ENCODE measurements at regions not wholly inside any gene's neighbourhood (a gene's known extent, or its start where the extent isn't known, plus 50 kb on each side); places are given as distances from the start of the nearest gene placed in this dataset.

DNA sequence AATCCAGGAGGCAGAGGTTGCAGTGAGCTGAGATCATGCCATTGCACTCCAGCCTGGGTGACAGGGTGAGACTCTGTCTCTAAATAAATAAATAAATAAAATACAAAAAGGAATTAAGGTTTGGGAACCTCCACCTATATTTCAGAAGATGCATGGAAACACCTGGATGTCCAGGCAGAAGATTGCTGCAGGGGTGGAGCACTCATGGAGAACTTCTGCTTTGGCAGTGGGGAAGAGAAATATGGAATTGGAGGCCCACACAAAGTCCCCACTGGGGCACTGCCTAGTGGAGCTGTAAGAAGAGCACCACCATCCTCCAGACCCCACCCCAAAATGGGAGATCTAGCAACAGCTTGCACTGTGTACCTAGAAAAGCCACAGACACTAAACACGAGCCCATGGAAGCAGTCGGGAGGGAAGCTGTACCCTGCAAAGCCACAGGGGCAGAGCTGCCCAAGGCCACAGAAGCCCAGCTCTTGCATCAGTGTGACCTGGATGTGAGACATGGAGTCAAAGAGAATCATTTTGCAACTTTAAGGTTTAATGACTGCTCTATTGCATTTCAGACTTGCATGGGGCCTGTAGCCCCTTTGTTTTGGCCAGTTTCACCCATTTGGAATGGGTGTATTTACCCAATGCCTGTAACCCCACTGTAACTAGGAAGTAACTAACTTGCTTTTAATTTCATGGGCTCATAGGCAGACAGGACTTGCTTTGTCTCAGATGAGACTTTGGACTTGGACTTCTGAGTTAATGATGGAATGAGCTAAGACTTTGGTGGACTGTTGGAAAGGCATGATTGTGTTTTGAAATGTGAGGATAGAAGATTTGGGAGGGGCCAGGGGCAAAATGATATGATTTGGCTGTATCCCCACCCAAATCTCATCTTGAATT, 265.3 kb downstream of the ZEB2 start:
- TF ChIP-seq, protein P1, sequence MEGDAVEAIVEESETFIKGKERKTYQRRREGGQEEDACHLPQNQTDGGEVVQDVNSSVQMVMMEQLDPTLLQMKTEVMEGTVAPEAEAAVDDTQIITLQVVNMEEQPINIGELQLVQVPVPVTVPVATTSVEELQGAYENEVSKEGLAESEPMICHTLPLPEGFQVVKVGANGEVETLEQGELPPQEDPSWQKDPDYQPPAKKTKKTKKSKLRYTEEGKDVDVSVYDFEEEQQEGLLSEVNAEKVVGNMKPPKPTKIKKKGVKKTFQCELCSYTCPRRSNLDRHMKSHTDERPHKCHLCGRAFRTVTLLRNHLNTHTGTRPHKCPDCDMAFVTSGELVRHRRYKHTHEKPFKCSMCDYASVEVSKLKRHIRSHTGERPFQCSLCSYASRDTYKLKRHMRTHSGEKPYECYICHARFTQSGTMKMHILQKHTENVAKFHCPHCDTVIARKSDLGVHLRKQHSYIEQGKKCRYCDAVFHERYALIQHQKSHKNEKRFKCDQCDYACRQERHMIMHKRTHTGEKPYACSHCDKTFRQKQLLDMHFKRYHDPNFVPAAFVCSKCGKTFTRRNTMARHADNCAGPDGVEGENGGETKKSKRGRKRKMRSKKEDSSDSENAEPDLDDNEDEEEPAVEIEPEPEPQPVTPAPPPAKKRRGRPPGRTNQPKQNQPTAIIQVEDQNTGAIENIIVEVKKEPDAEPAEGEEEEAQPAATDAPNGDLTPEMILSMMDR (IDR thresholded peaks at IDR 0.05; ENCODE audit: borderline replicate concordance, control extremely low read depth, extremely low read depth, insufficient read depth, missing control alignments) = no peak
- in situ Hi-C loops (cut with MboI; ENCODE audit: low sequenced_read_pairs, unreplicated experiment) = no loop called here
- no peak for DNase-seq (ENCODE audit: low spot score)

GRCh38 chr2:144253743-144254142, 266.2 kb downstream of the ZEB2 start:
- in situ Hi-C loops (cut with MboI; ENCODE audit: low sequenced_read_pairs, unreplicated experiment) = no loop called here
- no peak for DNase-seq (ENCODE audit: low spot score)
- TF ChIP-seq, protein P1 (IDR thresholded peaks at IDR 0.05; ENCODE audit: borderline replicate concordance, control extremely low read depth, extremely low read depth, insufficient read depth, missing control alignments) = no peak

- DNase-seq (ENCODE audit: low spot score) = no peak
- TF ChIP-seq, protein P1 (IDR thresholded peaks at IDR 0.05; ENCODE audit: borderline replicate concordance, control extremely low read depth, extremely low read depth, insufficient read depth, missing control alignments) = no peak
- in situ Hi-C loops (cut with MboI; ENCODE audit: low sequenced_read_pairs, unreplicated experiment) = no loop called here
These were observed 267.2 kb downstream of the ZEB2 start for GRCh38 chr2:144252694-144253093.

DNA sequence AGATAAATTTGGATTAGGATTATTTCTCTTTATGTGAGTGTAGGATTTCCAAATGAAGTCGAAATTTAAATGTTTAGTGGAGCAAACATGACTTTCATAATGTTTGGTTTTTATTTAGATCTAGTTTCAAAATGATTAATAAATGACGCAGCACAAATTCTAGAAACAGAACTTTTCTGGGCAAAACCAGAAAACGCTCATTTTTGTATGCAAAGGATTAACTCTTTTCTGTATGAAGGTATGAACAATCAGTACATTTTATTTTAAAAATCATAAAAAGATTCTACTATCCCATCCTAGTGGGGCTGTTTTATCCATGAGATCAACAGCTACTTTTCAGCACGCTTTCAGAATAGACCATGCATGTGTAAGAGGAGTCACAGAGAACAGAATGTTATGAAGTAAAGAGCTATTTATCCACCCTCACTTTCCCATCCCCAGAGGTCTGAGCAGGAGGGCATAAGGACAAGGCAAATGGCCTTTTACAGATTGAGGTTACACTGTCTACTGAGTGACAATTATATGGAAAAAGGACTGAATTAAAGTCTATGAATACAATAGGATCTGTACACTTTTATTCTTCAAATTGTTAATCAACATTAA, 270.8 kb downstream of the ZEB2 start:
- no peak for DNase-seq (ENCODE audit: low spot score)
- in situ Hi-C loops (cut with MboI; ENCODE audit: low sequenced_read_pairs, unreplicated experiment) = no loop called here
- TF ChIP-seq, protein P1 (IDR thresholded peaks at IDR 0.05; ENCODE audit: borderline replicate concordance, control extremely low read depth, extremely low read depth, insufficient read depth, missing control alignments) = no peak

DNA sequence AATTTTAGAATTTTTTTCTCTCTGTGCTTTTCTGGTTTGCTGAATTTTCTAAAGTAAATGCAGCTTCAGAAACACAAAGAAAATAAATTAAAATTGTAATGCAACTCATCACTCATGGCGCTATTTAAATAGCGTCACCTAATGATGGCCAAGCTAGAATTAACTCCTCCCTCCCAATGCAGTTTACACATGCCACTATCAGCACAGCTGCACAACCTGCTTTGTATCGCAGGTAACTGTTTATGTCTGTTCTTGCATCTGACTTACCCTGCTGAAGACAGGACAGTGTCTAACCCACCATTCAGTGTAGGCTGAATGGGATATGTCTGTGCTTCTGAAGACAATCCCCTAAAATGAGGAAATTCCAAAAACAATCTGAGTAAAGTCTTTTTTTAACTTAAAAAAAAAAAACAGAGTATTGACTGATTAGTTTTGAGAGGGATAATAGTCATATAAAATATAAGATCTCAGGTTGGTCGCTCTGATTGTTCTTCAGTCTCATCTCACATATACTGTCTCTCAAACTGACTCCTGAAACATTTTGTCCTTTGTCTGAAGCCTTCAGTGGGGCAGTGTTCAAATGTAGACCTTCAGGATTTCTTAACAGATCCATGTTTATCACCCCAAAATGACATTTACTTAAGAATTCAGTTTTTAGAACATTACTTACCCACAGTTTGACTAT, 271.4 kb downstream of the ZEB2 start:
- TF ChIP-seq, protein P1 (IDR thresholded peaks at IDR 0.05; ENCODE audit: borderline replicate concordance, control extremely low read depth, extremely low read depth, insufficient read depth, missing control alignments) = no peak
- in situ Hi-C loops (cut with MboI; ENCODE audit: low sequenced_read_pairs, unreplicated experiment) = no loop called here
- DNase-seq (ENCODE audit: low spot score) = no peak

DNA sequence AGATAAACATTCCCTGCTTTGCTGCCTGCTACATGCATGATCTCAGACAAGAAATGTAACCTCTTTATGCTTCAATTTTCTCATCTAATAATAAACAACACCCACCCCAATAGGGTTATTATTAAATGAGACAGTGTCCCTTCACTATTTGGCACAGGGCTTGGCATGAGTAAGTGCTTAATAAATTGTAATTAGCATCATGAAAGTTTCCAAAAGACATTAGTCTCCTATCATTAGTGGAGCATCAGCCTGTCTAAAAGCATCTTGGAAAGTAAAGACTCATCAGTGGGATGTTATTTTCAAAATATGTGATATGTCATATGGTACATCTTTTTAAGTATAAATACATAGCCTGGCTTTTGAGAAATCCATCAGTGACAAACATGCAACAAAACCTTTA, 275.0 kb downstream of the ZEB2 start:
- in situ Hi-C loops (cut with MboI; ENCODE audit: low sequenced_read_pairs, unreplicated experiment) = no loop called here
- TF ChIP-seq, protein P1 (IDR thresholded peaks at IDR 0.05; ENCODE audit: borderline replicate concordance, control extremely low read depth, extremely low read depth, insufficient read depth, missing control alignments) = no peak

More for the DNA sequence above, 275.0 kb downstream of the ZEB2 start:
- DNase-seq (ENCODE audit: low spot score) = no peak
